GM03348 (cell line): ENCODE measurements at regions not wholly inside any gene's neighbourhood (a gene's known extent, or its start where the extent isn't known, plus 50 kb on each side); places are given as distances from the start of the nearest gene placed in this dataset.

Experiments
- DNase-seq: peaks from one replicate; pipeline ENCODE4 v3.0.0; 2012; ENCODE audit warnings: low spot score

DNA sequence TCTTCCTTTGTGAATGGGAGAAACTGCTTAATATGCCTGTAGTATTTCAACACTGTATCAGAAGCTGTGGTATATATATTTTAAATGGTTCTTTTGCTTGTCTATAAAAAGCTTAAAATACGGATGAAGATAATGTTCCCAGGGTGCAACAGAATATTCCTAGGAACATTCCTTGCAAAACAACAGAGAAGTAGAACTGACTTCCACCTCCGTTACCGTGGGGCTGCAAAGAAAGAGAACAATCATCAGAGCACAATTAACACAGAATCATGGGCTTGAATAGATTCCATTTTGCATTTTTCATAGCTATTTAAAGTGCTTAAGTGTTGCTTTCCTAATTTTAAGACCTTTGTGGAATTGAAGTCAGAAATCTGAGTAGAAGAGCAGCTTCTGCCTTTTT, 1227.7 kb downstream of the EFNB2 start:
- DNase-seq: no peak

DNA sequence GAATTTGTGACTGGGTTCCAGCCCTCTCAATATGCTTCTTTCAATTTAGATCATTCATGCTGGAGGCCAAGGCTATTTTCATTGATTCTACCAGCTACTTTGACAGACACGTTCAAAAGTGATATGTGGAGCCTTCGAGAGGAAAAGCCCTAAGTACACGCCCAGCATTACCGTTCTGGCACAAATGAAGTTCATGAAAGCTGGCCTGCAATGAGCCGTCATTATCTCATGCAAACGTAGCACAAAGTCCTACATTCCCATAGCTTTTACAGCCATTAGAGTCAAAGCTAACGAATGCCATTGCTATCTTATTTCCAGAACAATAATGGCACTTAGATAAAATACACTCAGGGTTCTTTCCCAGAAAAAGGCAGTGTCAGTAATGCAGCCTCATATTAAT, 1237.6 kb downstream of the EFNB2 start:
- DNase-seq: no peak

DNA sequence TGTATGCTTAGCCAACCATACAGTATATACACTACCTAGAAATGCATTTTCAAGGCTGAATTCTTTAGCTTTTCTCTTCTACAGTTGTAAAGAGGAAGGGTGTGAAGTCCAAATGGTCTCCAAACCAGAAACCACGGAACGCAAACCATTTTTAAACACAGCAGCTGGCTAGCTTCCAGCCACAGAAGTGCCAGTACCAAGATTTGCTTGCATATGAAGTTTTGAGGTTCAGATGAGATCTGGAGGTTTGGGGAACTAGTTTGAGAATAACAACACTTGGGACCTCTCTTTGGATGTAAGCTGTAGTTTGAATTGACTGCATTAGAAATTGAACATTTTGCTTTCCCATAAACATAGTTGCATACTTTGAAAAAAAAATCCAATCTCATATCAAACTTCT, 1243.5 kb downstream of the EFNB2 start:
- DNase-seq: no peak

DNA sequence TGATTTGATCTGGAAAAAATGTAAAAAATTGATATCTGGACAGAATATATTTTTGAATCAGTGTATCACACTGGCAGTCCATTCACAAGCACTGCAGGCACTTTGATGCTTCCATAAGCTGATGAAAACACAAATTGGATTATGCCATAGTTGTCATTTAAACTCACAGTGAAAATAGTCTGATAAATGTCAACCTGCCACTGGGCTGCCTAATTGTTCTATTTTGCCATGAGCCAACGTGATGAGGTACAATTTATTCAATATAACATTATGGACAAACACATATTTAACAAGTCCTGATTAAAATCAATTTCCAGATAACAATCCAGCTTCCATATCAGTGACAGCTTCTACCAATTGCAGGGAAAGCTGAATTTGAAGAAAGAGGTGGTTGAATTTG, 1244.9 kb downstream of the EFNB2 start:
- DNase-seq: no peak

DNA sequence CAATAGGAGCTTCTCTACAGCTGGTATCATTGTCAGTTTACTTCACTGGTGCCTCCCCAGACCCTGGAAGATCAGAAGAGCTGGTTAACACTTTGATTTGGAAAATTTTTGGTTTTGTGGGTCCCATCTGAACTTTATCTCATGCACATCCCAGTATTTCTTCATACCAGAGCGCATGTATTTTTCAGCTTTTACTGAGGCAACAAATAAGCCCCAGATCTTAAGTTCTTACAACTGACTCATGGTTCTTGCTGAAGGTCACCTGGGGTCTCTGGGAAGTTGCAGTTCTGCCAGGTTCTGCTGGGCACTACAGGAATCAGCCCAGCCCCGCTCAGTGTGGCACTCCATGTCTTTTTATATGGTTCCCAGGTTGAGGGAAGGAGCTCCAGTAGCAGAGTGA, 1249.9 kb downstream of the EFNB2 start:
- DNase-seq: no peak

DNA sequence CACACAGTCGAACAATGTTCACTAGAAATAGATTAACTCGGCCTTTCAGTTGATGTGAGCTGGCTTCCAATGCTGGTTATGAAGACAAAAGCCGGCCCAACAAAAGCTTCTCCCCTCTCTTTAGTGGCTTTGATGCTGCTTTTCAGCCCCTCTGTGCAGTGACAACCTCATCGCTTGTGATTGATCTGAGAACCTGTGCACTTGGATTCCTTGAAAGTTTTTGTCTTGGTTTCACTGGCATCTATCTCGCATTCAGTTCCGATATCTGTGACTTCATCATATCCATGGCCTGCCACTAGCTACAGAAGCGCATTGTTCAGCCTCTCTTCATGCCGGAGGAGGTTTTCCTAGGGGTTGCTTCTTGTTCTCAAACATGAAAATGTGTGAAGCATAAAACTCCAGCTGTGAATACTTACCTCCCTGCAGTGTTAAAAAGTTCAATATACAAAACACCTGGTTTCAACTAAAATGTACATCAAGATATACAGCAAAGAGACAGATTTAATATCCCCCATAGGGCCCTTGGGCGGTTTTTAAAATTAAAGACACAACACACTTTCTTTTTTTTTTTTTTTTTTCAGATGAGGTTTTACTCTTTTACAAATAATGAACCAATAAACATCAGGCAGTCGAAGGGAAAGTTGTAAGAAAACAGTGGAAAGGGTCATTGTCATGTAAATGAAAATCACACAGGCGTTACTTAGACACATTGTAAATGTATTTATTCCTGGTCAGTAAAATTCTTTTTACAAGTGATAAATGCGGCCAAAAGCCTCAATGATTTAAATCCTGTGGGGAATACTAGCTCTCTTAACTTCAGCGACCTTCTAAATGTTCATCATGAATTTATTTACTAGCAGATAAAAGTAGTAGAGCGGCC, 1252.8 kb downstream of the EFNB2 start:
- DNase-seq: no peak

DNA sequence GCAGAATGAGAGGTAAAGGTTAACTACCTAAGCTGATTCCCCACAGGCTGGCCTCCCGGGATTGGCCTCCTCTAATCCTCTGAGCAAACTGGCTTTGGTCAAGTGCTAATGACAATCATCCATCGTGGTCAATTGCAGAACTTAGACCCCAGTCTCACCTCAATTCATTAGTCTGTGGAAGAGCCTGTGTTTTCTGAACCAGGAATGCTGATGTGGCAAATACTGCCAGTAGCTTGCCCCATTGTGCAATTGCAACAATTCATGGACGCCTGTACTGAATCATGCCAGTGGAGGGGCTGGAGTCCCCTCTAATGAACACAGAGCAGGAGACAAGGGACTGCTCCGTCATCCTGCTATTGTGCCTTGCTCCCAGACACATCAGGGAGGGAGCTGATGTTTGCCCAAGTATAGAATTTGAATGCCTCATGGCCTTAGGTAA, 1256.5 kb downstream of the EFNB2 start:
- DNase-seq: no peak

DNA sequence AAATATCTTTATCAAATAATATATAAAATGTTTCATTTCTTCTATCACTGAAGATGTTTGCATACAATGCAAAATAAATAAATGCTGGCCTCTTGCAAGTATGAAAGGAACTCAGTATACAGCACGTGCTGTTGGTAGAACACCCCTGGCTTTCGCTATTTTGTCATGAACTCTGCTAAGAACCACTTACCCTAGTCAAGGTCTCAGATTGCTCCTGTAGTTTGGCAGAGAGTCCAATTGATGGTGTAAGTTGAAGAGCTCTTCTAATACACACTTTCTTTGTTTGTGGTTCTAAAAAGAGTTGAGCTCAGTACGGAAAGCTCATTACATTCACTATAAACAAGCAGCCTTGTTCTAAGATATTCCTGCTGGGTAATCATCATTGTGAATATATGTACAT, 1258.9 kb downstream of the EFNB2 start:
- no peak for DNase-seq

DNA sequence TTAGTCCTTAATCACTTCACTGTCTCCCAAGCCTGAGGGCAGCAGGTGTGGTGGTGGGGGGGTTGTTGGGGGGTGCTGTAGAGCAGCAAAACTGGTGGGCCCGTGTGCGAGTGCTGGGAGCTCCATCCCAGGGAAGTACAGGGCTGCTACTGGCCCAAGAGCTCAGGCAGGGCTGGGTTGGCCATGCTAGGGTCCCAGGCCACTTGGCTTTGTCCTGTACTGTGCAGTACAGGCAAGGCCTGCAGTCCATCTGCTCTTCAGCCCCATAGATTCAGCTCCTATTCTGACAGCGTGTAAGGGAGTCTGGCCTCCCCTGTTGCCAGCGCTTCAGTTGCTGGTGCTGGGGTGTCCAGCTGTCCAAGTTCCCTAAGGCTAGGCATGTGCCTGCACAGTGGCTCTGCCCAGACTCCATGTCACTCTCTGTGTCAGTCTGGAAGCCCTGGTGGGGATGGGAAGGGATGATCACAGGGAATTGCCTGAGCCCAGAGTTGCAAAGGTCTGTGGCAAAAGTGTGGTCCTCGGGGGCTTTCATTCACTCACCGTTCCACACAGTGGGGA, 1261.7 kb downstream of the EFNB2 start:
- no peak for DNase-seq

DNA sequence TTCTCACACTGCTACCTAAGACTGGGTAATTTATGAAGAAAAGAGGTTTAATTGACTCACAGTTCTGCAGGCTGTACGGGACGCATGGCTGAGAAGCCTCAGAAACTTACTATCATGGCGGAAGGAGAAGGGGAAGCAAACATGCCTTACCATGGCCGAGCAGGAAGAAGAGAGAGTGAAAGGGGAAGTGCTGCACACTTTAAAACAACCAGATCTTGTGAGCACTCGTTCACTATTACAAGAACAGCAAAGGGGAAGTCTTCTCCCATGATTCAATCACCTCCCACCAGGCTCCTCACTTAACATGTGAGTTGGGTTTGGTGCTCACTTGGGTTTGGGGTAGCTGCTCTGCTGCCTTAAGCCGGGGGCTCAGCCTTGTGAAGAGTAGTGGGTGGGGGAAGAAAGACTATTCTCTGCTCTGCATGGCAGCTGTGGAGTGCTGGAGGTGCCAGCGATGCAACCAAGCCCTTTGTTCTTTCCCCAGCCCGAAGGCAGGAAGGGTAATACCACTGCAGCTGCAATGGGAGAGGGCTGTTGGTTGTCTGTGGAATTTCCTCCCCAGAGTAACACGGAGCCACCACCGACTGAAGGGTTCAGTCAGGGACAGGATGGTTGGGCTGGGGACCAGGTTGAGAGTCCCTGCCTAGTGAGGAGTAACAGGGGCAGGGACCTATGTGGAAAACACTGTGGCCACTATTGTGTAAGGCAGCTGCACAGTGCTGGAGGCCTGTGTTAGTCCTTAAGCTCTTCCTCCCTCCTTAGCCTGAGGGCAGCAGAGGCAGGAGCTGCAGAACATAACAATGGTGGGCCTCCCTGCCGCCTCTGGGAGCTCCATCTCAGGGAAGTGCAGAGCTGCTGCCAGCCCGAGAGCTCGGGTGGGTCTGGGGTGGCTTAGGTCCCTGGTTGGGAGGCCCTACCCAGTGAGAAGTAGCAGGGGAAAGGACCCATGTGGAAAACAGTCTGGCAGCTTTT, 1262.5 kb downstream of the EFNB2 start:
- no peak for DNase-seq

DNA sequence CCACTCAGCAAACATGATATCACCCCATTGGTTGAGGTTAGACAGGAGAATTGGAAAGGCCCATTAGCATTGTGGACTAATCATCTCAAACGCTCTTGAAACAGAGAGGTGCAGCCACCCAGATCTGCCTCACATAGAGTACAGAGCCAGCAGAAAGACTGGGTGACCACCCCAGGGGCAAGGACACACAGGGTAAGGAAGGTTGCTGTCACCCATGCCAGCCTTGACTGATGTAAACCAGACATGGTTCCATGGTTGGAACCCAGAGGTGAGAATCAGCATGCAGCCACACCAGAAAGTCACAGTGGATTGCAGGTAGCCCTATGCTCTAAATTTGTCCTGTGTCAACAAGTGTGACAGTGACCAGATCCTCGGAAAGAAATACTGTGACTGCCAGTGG, 1268.8 kb downstream of the EFNB2 start:
- no peak for DNase-seq

DNA sequence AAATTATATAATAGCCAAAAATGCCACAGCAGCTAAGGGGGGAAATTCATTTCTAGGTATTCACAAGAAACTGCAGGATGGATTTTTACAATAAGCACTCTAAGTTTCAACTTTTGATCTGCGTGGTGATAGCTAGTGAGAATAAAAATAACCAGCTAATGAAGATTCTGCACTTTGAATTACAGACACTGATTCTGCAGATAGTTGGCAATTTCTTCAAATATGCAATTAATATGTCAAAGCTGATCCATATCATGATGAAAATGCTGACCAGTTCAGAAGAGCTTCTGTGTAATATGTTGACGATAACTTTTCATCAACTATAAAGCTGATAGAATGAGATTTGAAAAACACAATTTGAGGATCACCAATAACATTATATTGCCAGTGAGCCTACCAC, 1272.9 kb downstream of the EFNB2 start:
- no peak for DNase-seq

DNA sequence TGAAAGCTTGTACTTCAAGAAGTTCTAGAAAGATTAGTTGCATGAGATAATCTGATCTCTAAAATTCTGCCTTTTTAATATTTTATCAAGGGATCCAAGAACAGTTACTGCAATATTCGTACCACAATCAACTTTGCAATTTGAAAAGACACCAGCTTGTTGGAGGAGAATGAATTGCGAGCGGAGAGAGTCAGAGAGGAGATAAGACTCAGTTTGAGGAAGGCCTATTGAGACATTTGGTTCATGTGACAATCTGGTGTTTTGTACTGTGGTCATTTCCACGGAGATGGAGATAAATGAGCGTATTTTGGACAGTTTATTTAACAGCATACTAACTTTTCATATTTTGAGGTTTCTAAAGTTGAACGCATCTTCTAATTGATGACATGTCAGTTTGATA, 1276.0 kb downstream of the EFNB2 start:
- DNase-seq: no peak

DNA sequence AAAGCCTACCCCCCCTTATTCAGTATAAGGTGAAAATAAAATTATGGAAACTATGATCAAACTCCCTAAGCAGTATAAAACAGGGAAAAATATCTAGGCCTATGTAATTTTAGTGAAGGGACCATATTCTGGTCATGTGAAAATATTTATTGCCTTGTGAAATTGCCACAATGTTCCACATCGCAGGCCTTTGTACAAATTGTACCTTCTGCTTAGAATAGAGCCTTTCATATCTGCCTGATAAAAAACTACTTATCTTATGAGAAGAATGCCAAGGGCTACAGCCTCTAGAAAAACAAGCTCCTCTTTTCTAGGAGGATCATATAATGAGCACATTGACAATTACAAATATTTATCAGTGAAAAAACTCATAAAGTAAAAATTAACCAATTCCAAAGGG, 1280.0 kb downstream of the EFNB2 start:
- DNase-seq: no peak

DNA sequence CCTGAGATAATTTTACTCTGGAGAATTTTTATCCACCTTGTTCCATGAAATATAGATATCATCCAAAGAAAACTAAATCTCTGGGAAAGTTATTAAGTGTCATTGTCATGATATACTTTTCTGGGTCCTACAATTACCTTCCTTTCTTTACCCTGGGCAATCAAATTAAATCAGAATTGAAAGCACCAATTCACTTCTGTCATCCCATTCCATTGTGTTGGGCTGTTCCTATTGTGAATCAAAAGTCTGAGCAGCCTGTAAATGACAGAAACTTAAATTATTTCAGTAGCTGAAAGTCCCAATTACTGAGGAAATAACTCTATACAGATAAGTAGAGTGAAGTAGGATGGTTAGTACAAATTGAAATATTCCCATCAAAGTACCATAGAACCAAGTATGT, 1284.2 kb downstream of the EFNB2 start:
- no peak for DNase-seq

DNA sequence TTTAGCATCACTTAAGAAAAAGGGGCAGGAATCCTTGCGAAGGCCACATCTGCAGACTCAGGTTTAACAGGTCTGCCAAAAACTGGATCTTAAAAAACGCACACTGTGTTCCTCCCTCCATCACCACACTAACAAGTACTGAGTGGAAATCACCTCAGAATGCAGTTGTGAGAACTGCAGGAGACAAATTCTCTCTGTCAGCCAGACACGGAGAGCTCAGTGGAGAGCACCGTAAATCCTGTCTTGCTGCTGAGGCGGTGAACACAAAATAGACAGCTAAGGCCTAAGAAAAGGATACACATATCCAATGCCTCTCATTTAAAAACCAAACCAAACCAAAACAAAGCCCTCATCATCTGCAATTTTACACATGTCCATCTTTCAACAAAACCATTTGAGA, 1287.6 kb downstream of the EFNB2 start:
- no peak for DNase-seq

DNA sequence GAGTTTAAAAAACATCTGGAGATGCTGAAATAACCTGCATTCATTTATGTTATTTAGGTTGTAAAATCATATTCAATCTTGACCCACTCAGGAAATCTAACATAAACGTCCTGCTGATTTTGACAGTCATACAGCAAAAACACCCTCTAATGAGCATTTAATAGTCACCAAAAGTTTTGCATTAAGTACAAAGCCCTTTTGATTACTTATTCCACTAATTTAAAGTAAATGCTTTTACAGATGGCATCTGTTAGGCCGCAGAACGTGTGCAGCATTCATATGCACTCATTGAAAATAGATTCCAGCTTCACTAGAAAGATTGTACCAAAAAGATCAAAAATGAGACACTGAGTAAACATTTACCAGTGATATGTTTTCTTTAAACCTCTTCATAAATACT, 1295.1 kb downstream of the EFNB2 start:
- no peak for DNase-seq

DNA sequence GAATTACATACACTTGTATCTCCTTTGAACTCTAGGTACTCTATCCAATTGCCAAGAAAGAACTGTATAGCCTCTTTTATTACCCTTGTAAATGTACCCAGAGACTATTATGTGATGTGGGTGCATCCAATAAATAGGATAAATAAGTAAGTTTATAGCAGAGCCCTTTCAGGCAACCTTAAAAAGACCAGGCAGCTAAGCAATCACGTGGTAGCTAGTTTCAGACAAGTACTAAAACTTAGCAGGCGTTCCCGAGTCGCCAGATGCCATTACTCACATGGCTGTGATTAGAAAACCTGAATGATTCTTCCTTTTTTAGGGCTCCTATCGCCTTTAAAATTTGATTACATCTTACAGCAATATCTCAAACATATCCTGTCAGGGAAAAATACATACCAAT, 1303.0 kb downstream of the EFNB2 start:
- no peak for DNase-seq

DNA sequence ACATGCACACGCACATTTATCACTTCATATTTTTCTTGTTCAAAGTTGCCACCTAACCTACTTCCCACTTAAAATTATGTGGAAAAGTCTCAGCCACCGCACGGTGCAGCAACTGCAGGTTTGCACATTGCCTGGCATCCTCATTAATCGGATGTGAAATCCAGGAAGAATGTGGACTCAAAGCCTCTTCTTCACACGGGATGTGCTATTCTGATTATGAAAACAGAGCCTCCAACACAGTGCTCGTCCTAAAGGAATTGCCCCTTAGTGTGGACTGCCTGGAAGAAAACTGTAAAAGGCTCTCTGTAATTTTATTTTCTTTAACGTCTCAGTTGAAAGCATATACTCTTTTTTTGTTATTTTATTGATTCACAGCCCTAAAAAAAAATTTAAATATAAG, 1303.5 kb downstream of the EFNB2 start:
- DNase-seq: no peak

DNA sequence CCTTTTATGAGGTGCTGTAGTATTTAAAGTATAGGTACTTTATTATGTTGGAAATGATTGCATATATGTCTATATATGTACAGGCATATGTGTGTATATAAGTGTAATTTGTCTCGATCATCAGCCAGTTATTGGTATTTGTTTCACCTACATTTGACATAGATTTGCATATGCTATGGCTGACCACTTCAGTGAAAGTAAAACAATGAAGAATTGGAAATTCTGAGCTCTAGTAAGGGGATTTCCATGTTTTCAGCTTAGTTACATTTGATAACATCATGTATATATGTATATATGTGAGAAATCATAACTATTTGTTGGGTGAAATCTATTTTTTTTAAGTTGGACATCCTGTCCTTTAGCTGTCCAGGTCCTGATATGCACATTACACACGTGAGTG, 1303.9 kb downstream of the EFNB2 start:
- DNase-seq: no peak

DNA sequence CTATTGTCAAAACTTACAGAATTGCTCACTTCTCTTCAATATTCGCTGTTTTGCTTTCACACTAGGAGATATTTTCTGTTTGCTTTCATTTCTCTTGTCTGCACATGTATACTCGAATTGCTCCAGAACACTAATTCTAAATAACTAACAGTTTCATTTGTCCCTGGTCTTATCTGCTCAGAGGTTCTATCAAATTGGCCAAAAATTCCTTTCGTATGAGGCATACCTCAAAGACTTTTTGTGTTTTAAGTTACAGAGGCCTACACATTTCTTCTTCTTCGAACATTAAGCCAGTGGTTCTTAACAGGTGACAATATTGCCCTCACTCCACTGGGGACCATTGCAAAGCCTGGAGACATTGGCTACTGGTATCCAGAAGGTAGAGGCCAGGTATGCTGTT, 1314.6 kb downstream of the EFNB2 start:
- no peak for DNase-seq

DNA sequence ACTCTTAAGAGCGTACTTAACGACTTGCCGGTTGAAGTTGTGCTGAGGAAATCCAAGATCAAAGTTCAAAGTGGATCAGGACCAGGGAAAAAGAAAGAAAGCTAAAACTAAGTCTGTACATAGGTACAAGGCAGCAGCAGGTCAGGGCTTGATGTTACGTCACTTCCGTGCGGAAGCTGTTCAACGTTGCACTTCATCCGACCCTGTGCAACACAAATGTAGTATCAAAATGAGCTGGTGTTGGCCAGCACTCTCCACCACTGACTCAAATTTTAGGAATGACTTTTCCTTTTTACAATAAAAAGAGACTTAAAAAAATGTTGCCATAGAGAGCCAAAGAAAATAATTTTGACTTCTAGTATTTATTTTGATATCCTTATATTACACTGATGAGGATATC, 1315.4 kb downstream of the EFNB2 start:
- DNase-seq: no peak

DNA sequence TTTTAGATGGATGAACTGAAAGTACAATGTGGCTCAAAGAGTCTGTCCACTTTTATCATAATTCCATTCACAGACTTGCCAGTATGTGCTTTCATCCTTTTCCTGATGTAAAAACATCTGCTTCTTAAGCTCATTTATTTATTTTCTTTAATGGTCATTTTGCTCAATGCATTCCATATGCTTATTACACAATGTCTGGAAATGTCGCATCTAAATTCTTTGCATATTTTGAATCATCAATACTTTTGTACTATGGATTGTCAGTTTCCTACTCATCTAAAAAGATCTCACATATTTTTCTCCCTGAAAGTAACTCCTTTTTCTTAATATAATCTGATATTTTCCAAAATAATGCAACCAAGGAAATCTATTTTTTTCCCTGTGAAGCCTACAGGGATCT, 1315.8 kb downstream of the EFNB2 start:
- no peak for DNase-seq
